ENCODE measurements at regions not wholly inside any gene's neighbourhood (a gene's known extent, or its start where the extent isn't known, plus 50 kb on each side); places are given as distances from the start of the nearest gene placed in this dataset.

- TF ChIP-seq, protein P1, sequence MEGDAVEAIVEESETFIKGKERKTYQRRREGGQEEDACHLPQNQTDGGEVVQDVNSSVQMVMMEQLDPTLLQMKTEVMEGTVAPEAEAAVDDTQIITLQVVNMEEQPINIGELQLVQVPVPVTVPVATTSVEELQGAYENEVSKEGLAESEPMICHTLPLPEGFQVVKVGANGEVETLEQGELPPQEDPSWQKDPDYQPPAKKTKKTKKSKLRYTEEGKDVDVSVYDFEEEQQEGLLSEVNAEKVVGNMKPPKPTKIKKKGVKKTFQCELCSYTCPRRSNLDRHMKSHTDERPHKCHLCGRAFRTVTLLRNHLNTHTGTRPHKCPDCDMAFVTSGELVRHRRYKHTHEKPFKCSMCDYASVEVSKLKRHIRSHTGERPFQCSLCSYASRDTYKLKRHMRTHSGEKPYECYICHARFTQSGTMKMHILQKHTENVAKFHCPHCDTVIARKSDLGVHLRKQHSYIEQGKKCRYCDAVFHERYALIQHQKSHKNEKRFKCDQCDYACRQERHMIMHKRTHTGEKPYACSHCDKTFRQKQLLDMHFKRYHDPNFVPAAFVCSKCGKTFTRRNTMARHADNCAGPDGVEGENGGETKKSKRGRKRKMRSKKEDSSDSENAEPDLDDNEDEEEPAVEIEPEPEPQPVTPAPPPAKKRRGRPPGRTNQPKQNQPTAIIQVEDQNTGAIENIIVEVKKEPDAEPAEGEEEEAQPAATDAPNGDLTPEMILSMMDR (IDR thresholded peaks at IDR 0.05) = no peak
- TF ChIP-seq POLR2A (IDR thresholded peaks at IDR 0.05) = no peak
Measured at GRCh38 chr14:86501611-86502010, 971.7 kb downstream of the FLRT2 start.

All from thyroid gland (tissue), 4 donors.